NCI-H1105 treated with DMSO at 0.1 percent for 48 hours (cell line): ENCODE measurements at regions not wholly inside any gene's neighbourhood (a gene's known extent, or its start where the extent isn't known, plus 50 kb on each side); places are given as distances from the start of the nearest gene placed in this dataset.
"Not testable (repeated sequence)": the region's sequence is repeated elsewhere in the genome, so short reads cannot be mapped to it uniquely, and the experiment has no call there.

Experiments used
- DNase-seq: peaks from one replicate; lab custom pipeline; 2025; lab: John Stamatoyannopoulos, UW

DNA sequence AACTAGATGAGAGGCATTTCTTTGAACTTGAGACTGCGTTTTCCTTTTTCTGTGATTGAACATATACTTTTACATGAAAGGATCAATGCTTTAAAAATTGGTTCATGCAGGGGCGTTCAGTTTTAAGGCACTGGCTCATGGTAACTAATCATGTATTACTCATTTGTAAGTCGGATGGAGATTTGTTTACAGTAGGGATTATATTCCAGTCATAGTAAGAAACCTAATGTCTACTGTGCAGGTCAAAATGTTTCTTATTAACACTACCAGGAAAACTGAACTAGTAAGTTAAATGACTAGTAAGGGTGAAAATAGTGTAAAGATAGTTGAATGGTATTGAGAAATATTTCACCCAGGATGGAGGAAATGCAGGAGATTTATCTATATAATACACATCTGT, 258.8 kb upstream of the GBE1 start:
- DNase-seq, result no peak

DNA sequence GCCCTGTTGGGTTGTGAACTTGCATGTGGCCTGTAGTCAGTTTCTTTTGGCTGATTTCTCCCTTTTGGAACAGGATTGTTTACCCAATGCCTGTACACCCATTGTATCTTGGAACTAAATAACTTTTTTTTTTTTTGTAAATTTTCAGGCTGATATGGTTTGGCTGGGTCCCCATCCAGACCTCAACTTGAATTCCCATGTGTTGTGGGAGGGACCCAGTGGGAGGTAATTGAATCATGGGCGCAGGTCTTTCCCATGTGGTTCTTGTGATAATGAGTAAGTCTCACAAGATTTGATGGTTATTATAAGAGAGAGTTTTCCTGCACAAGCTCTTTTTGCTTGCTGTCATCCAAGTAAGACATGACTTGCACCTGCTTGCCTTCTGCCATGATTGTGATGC, 253.8 kb upstream of the GBE1 start:
- DNase-seq, result no peak

DNA sequence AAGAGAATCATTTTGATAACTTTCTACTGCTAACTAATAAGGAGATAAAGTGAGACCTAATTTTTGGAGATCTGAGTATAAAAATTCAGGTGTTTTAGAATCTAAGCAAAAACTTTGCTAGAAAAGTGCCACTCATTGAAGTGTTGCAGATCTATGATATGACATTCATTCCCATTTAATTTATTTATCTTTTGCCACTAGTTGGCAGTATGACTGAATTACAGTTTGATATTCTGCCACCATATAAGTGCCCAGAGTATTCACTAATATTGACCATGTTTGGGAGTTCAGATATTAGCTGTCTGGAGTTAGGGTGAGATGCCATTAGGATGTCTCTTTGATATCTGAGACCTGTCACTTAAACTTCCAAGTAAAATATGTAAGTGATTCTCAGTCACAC, 251.3 kb upstream of the GBE1 start:
- no peak for DNase-seq

DNA sequence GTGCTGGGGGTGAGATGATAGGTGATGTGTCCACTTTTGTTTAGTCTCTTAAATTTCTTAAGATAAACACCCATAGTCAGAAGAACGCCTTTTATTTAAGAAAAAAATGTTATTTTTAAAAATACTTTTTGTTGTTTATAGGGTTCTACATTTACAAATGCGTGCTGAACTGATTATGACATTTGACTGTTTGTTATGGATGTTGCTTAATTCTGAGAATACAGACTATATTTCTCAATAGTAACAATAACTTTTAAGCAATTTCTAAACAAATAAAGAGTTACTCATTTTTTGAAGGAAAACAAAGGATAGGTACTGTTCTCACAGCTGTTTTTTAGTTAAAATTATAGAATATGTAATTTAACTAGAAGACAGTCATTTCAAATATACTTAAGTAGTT, 249.9 kb upstream of the GBE1 start:
- DNase-seq, result no peak

DNA sequence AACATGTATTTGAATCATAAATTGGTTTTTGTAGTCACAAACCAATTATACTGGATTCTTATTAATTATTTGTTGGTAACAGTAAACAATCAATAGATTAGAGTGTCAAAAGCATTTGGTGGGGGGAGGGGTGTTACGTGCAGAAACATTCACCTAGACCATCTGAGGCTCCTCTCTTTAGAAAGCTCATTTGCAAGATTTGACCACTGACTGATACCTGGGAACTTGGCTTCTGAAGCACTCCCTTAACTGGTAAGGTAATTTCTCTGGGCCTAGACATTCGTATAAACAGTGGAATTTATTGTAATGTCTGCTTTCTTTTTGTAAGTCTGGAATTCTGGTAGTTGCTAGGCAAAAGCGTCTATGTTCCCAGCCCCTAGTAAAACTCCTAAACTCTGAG, 243.8 kb upstream of the GBE1 start:
- DNase-seq, result no peak

DNA sequence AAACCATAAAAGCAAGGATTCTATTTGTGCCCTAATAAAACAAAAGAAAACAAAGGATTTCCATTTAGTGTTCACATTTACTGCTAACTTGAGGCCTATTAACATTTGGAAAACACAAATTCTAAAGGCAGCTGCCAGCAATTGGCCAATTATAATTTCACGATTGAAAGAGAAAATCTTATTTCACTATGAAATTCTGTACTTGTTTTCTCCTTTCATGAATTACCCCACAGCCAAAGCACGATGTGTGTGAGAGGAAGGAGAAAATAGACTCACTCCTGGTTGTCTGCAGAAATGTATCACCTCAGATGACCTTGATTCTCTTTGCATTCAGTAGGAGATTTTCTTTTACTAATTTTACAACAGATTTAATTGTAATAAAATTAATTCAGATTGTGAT, 242.8 kb upstream of the GBE1 start:
- DNase-seq, result peak; percentile 38

DNA sequence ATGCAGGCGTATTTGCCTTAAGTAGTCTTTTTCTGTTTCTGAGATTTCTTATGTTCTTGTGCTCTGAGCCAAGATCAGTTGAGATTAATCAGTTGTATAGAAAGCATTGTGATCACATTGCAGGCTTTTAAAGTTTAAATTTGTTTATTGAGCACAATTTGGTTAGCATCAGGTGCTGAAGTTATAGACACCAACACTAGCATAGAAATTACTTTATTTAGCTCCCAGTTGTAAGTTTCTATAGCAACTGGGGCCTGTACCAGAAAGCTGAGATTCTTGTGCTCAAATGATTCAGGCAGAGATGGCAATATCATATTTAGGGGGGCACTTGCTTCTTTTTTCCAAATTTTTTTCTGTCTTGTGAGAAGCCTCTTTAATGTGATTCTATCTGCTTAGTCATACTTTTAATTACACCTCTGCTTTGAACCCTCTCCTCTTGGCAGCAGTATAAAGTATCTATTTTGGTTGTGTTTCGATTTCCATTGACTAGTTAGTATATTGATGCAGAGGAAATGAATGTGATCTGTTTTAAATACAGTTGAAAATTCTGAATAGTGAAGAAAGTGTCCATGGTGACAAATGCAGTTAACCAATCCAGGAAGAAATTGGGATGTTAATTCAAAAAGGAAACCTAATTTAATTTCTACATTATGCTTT, 241.7 kb upstream of the GBE1 start:
- DNase-seq, result peak; percentile 26

DNA sequence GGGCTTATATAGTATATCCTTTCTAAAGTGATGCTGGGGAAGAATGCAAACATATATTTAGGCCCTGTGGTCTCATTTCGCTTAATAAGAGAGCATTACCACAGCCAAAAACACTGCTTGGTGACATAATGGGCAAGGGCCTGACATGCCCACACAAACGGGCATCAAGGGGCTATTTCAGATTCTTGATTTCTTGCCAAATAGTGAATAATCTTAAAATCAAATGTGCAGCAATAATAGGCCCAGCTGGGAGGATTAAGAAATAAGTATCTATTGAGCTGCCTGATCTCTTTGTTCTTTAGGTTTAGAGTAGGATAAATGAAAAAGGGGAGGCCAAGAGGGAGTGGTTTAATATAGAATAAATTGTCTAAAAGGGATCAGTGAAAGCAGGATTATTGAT, 241.0 kb upstream of the GBE1 start:
- DNase-seq, result peak; percentile 85

DNA sequence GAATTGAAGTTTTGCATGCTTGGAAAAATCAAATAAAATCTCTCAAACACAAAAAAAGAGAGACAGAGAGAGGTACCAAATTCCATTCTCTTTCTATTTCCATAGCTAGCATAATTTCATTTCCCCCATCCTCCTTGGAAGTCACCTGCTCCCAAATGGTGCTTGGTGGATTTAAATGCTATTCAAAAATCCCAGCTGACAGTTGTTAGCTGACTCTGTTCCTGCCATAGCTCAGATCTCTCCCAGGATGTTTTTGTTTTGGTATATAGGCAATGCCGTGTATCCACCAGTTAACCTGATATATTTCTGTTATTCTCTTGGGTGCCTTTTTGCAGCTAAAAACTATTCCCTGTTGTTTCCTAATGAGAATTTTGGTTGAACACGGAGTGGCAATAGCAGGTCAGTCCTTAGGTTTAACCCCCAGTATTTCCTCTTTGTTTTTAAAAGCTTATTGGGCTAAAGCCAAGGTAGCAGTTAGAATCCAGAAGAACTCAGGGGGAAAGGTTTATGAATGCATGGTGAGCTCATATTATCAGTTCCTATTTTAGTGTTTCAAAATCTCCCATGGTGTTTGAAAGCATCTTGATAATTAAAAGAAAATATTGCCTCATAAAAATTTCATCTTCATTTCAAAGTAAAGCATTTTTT, 240.0 kb upstream of the GBE1 start:
- peak; percentile 49 for DNase-seq

DNA sequence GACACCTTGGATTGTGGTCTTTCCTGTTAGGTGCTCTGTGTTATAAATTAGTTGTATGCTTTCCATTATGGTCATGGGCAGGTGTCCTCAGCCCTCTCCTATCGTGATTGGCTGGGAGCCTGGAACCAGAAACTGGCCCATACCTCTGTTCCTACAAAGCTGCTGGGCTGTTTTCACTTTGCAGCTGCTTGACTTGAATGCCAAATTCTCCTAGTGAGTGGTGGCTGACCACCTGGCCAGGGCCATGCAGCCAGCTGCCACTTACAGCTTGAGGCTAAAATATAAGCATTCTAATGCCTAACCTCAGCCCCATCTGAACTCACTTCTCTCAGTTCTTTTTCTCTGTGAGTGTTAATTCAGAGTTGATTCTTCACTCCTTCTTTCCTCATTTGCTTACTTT, 239.3 kb upstream of the GBE1 start:
- DNase-seq, result peak; percentile 63

DNA sequence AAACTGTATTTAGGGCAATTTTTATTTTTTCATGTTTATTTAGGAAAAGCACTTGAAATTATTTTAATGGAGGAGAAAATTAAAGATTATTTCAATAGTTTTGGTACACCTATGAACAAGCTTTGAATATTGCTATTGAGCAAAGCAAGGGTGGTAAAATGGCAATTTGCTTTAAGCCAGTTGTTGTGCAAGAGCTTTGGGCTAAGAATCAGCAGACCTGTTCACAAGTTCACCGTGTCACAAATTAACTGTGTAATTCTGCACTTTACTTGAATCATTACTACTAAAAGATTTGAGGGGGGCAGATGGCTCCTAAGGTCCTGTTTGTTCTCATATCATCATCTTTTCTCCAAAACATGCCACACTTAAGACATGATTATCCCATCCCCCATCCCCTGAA, 238.9 kb upstream of the GBE1 start:
- no peak for DNase-seq

DNA sequence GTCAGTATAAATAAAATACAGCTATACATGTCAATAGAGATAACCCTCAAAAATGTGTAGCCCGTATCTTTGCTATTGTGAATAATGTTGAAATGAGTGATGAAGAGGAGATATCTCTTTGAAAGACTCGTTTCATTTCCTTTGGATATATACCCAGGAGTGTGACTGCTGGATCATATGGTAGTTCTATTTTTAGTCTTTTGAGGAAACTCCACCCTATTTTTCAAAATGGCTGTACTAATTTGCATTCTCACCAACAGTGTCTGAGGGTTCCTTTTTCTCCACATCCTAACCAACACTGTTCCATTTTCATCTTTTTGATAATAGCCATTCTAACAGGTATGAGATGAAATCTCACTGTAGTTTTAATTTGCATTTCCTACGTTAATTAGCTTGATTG, 237.5 kb upstream of the GBE1 start:
- no peak for DNase-seq

DNA sequence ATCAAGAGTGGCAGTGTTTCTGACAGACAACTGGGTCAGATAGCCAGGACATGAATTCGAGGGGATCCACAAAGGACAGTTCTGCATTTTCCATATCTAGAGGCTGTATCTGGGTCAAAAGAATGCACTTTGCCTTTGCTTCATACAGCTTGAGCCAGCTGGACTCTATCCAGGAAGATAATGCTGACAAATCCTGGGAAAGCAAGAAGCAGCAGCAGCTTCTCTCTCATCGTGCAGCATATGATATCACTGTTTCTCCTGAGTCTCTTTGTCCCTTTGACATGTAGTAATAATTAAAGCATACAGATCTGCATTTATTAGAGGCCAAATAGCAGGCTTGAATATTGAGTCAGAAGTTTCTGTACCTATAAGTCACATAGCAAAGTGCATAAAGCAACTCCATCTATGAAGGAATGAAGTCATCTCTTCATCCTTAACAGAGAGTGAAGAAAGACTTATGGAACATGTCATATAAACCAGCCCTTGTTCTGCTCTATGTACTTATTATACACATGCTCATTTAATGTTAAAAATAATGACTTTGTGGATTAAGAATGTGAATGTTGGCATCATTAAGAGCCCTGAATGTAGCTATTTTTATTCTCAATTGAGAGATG, 236.8 kb upstream of the GBE1 start:
- peak; percentile 17 for DNase-seq

DNA sequence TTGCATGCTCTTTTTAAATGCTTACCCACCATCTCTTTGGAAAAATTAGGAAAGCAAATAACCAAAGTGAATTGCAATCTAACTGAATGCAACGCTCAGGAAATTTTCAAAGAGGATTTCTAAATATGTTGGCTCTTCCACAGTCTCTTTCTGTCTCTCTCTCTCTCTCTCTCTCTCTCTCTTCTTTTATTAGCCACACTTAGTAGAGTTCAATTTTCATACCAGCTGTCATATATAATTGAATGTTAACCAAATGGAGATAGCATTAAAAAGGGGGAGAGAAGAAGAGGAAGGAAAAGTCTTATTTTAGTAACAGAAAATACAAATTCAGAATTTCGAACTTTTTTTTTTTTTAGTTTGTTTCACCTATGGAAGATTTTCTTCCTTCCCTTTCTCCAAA, 235.9 kb upstream of the GBE1 start:
- DNase-seq, result no peak

DNA sequence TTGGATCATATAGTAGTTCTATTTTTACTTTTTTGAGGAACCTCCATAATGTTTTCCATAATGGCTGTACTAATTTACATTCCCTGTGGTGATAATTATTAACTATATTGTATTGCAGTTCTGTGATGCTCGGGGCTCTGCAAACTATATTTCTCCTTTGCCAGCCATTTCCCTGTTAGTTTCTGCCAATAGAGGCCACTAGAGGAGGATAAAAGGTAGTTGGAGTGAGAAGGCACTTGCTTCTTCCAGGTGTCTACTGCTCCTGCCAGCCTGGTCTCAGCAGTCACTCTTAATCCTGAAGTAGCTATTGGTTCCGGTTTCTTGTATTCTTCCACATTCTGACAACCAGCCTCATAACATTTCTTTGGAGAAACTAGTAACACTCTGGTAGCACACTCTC, 233.9 kb upstream of the GBE1 start:
- DNase-seq, result no peak

DNA sequence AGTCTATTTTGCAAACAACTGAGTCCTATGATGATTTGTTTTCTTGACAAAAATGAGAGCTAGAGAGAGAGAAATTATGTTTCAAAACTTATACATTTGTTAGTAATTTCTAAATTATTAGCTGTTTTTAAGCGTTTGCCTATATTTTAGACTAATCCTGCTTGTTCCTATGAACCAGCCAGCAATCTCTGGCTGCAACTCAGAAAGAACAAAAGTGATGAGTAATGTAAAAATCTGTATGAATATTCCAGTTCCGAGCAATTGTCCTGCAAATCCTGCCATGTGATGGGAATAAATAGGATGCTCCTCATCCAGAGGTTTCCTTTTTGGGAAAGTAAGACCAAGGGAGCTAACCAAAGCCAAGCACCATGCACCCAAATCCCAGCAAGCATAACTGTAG, 228.3 kb upstream of the GBE1 start:
- DNase-seq, result no peak

DNA sequence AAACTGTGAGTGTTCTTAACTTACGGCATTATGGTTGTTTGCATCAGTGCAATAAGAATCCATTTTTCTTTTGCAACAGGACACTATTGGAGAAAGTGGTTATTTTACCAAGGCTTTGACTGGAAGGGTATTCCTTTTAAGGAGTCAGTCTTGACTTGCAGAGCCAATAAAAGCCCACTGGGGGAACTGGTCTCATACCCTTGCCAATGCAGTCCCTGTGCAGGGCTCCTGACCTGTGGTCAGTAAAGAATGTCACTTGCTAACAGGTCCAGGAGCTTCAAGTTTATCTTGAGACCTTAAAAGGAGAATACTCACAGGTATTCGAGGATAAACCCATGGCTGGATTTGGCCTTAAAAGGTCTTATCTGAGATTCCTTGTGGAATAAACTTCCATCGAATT, 227.8 kb upstream of the GBE1 start:
- DNase-seq, result no peak

DNA sequence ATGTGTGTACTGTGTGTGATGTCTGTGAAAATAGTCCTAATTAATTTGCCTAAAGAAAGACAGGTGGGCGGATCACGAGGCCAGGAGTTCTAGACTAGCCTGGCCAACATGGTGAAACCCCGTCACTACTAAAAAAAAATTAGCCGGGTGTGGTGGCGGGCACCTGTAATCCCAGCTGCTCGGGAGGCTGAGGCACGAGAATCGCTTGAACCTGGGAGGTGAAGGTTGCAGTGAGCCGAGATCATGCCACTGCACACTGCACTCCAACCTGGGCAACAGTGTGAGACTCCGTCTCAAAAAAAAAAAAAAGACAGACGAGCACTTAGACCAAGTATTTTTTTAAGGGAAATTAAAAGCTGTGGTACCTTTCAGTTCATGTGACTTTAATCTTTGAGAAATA, 226.0 kb upstream of the GBE1 start:
- not testable (repeated sequence) for DNase-seq

DNA sequence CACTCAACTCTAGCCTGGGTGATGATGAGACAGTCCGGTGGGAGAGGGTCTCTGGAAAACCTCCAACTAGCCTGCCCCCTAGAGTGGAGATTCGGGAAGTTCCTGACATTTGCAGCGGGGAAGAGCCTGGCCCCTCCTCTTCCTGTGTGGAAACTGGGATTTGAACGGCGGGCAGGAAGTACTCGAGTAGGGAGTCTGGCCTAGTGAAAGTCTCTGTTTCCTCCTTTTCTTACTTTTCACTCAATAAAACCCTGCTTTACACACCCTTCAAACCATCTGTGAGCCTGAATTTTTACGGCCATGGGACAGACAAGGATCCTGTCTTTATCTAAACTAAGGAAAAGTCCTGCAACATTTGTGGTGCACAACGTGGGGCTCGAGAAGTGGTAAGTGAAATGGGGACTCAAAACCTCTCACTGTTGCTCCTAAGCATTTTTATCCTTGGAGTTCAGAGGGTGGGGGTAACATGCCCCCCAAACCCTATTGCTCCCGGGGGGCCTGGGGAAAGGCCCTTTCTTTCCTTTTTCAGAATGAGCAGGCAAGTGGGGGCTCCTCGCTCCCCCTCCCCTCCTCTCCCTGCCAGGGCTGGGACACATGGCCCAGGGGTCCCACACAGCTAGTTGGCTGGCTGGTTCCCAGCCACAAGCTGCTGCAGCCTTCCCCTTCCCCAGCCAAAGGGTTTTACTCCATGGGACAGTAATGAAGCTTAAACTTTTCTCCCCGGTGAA, 224.7 kb upstream of the GBE1 start:
- no peak for DNase-seq

DNA sequence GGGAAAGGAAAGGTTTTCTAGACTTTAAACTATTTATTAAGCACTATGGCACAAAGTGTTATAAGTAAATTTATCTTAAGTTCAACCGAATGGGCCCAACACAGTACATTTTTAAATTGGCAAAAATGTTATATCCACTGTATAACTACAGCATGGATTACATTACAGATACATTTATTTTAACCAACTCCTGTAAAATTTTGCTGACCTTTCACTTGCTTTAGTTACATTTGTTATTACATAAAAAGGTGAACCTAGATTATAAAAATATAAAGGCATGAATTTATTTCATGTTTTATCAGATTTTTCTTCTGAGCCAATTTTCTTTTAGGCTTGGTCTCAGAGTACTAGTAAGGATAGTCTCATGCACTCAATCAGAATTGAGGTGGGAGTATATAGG, 221.9 kb upstream of the GBE1 start:
- DNase-seq, result no peak

DNA sequence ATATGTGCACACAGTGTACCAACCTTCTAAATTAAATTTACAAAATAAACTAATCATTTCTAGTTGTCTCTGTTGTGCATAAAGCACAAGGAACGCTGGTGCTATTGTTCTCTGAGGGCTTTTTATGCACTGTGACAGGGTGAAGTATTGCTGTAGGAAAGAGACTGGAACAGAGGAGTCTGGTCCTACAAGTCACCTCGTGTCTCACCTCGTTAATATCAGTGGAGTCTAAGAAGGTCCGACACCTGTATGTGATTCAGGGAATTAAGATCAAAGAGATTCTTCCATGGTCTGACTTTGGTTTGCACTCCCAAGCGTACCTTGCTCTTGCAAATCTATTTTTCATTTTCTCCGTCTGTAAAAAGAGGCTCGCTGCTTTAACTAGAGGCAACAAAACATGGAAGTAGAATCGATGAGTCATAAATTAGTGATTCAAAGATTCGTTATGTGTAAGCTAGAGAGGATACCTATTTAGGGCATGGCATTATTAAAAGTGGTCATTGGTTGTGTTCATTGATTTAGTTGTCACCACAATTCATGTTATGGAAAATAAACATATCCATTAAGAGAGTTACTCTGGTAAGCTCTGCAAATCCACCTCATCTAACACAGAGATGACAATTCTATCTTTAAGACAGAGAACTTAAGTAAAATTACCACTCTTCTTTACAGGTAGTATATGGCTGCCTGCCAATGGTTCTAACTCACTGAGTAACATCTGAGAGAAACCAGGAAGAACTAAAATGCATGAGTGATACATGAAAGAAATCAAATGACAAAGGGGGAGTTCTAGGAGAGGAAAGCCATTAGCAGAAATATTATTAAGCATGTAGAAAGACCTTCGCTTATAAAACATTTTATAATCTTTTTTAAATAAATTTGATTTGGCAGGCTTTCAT, 219.4 kb upstream of the GBE1 start:
- no peak for DNase-seq

DNA sequence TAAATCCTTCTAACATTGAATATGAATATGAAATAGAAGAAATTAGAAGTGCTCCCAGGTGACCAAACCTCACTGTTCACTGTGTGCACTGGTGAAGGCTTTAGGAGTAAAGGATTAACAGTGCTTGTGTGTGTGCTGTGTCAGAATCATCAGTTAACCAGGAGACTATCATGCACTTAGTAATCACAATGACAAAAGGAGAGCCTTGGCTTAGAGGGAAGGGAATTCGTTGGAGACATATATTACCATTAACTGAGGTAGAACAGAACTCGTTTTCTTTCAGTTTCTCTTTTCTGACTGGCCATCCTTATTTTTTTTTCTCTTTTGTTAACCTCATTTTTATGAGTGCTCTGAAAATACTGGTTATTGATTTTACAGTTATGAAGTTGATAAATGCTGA, 213.3 kb upstream of the GBE1 start:
- no peak for DNase-seq
